OCI-LY3 (cell line): ENCODE measurements at regions not wholly inside any gene's neighbourhood (a gene's known extent, or its start where the extent isn't known, plus 50 kb on each side); places are given as distances from the start of the nearest gene placed in this dataset.

Experiments used
- CTCF ChIP-seq: fragments of 200-600, 300-600 bp; sonication (generic); IDR thresholded peaks from 2 replicates; pipeline ENCODE4 v1.5.1; 2014; ENCODE audit warnings: antibody characterized with exemption, low read length, low read depth
- EZH2phosphoT487 ChIP-seq: fragments of 200-600 bp; shearing (Covaris generic); IDR thresholded peaks from 2 replicates; pipeline ENCODE4 v1.6.1; 2018; ENCODE audit warnings: antibody characterized with exemption, mixed run types, low read depth

- TF ChIP-seq CTCF (no peak), EZH2phosphoT487 (no peak)
Measured at GRCh38 chr12:78406828-78407227, 457.7 kb upstream of the SYT1 start.
